ENCODE measurements at regions not wholly inside any gene's neighbourhood (a gene's known extent, or its start where the extent isn't known, plus 50 kb on each side); places are given as distances from the start of the nearest gene placed in this dataset.

GRCh38 chr14:101118746-101119591 lies 215.4 kb upstream of the RTL1 start:
- DNase-seq: no peak

- no peak for DNase-seq
Measured at GRCh38 chr14:101119830-101120571, 216.5 kb upstream of the RTL1 start.

GRCh38 chr14:101120641-101121507 lies 217.4 kb upstream of the RTL1 start:
- DNase-seq: peak in 18 of 56 donors; percentile 11 to 60 (median 24)

- peak in 1 of 56 donors; percentile 8 for DNase-seq
Measured at GRCh38 chr14:101121508-101122139, 218.1 kb upstream of the RTL1 start.

GRCh38 chr14:101122237-101123141 lies 219.0 kb upstream of the RTL1 start:
- no peak for DNase-seq

- DNase-seq: no peak
Measured at GRCh38 chr14:101123618-101124510, 220.3 kb upstream of the RTL1 start.

DNA sequence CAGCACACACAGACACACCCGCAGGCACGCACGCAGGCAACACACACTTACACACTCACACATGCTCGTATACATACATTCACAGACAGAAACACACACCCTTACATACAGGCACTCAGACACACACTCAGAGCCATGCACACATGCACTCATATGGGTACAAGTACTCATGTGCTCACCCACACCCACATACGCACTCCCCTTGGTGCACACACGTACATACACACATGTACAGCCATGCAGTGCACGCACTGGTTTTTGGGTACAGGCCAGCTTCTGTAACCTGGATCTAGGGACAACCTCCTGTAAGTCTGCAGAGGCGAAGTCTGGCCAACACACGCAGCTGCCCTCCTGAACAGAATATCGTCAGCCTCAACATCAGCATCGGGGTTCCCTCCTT lies 221.3 kb upstream of the RTL1 start:
- DNase-seq: no peak

DNA sequence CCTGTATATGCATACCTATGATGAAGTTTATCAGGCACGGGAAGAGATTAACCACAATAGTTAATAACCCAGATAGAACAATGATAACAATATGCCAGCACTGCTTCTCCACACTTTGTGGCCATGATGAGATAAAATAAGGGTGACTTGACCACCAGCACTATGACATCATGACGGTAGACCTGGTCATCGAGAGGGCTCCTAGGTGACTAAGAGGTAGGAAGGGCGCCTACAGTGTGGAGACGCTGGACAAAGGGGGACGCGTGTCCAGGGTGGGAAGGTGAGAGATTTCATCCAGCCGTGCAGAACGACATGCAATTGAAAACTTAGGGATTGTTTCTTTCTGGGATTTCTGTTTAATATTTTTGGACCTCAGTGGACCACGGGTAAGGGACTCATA lies 221.8 kb upstream of the RTL1 start:
- DNase-seq: no peak

- no peak for DNase-seq
Measured at GRCh38 chr14:101125719-101126651, 222.5 kb upstream of the RTL1 start.

DNA sequence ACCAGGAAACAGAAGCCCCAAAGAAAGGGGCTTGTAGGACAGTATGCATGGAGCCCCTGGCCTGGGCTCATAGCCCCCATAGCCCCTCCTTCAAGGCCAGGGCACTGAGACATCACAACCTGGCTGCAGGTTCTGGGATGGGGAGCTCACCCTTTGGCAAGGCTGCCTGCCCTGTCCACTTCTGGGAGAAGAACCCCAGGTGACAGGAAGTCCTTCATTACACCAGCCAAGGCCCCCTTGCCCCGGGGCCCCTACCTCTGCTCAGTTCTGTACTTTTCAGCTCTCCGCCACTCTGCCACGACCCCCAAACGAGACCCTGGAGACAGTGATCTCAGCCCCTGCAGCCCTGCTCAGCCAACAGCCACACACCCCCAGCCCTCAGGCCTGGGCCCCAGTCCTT lies 223.2 kb upstream of the RTL1 start:
- DNase-seq: no peak

- DNase-seq: no peak
Measured at GRCh38 chr14:101127224-101127623, 223.7 kb upstream of the RTL1 start.

GRCh38 chr14:101128478-101129321 lies 225.2 kb upstream of the RTL1 start:
- no peak for DNase-seq

GRCh38 chr14:101129521-101130167 lies 226.1 kb upstream of the RTL1 start:
- DNase-seq: no peak

DNA sequence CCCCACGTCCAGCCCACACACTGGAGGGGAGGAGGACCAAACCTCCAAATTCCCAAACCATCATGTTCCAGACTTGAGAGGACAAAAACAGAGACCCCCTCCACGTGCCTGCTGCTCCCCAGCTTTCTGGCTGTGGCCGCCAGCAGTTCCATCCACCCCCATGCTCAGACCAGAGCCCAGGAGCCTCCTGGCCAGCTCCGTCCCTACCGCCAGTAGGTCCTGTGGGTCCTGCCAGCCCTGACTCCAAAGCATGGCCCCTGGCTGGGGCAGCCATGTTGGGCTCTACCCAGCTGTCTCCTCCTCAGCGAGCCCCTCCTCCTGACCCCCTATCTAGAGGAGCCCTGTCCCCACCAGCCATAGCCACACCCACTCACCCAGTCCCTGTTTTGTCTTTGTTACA lies 227.3 kb upstream of the RTL1 start:
- no peak for DNase-seq

- no peak for DNase-seq
Measured at GRCh38 chr14:101131451-101131916, 228.0 kb upstream of the RTL1 start.

- no peak for DNase-seq
Measured at GRCh38 chr14:101132051-101132571, 228.6 kb upstream of the RTL1 start.

Measured in amygdala (tissue), 56 donors.